Astrocyte (in vitro differentiated cells and primary cell): ENCODE measurements at regions not wholly inside any gene's neighbourhood (a gene's known extent, or its start where the extent isn't known, plus 50 kb on each side); places are given as distances from the start of the nearest gene placed in this dataset.
A peak's percentile ranks its signal among the peaks of the same experiment; 100 is the strongest.

Experiments
- DNase-seq: peaks from one replicate; pipeline ENCODE4 v3.0.0-alpha.2; 2010; ENCODE audit warnings: low read depth
- FAIRE-seq: peaks from 2 replicates; lab custom pipeline; 2011; peaks lifted over from hg19 to GRCh38; lab: Jason Lieb, UNC
- H2AFZ ChIP-seq: 2 replicates; pipeline ENCODE4 v1.6.0; 2012; ENCODE audit warnings: low read depth, low read length, inconsistent platforms
- H3K27ac ChIP-seq: 2 replicates; pipeline ENCODE4 v1.5.1; 2011; ENCODE audit warnings: low read depth, low read length, inconsistent platforms
- H3K27me3 ChIP-seq: 2 replicates; pipeline ENCODE4 v1.6.0; 2011; ENCODE audit warnings: low read length, inconsistent platforms; ENCODE audit not compliant: insufficient read depth
- H3K36me3 ChIP-seq: 2 replicates; pipeline ENCODE4 v1.5.1; 2011; ENCODE audit warnings: low read length, inconsistent platforms; ENCODE audit not compliant: insufficient read depth
- H3K4me1 ChIP-seq: 2 replicates; pipeline ENCODE4 v1.5.1; 2011; ENCODE audit warnings: low read length, inconsistent platforms; ENCODE audit not compliant: insufficient read depth
- H3K4me2 ChIP-seq: 2 replicates; pipeline ENCODE4 v1.6.0; 2012; ENCODE audit warnings: low read length, inconsistent platforms
- H3K4me3 ChIP-seq: 2 replicates; pipeline ENCODE4 v1.5.1; 2011; ENCODE audit warnings: low read depth, mild to moderate bottlenecking, low read length, inconsistent platforms; ENCODE audit not compliant: insufficient read depth
- H3K79me2 ChIP-seq: 2 replicates; pipeline ENCODE4 v1.6.0; 2012; ENCODE audit warnings: mild to moderate bottlenecking, low read length, inconsistent platforms; ENCODE audit not compliant: insufficient read depth
- H3K9ac ChIP-seq: 2 replicates; pipeline ENCODE4 v1.6.0; 2012; ENCODE audit warnings: mild to moderate bottlenecking, low read length, inconsistent platforms
- H3K9me3 ChIP-seq: 2 replicates; pipeline ENCODE4 v1.5.1; 2012; ENCODE audit warnings: low read depth, mild to moderate bottlenecking, low read length, inconsistent platforms; ENCODE audit not compliant: insufficient read depth
- H4K20me1 ChIP-seq: 2 replicates; pipeline ENCODE4 v1.6.0; 2012; ENCODE audit warnings: low read length, inconsistent platforms; ENCODE audit not compliant: insufficient read depth
- H3K27ac Mint-ChIP-seq: one replicate; pipeline ENCODE4 v1.8.0; 2021; ENCODE audit warnings: mild to moderate bottlenecking, mixed read lengths; ENCODE audit not compliant: unreplicated experiment
- H3K27me3 Mint-ChIP-seq: one replicate; pipeline ENCODE4 v1.8.0; 2021; ENCODE audit warnings: low read depth, mixed read lengths; ENCODE audit not compliant: unreplicated experiment
- H3K36me3 Mint-ChIP-seq: one replicate; pipeline ENCODE4 v1.8.0; 2021; ENCODE audit warnings: low read depth, mixed read lengths; ENCODE audit not compliant: unreplicated experiment
- H3K4me1 Mint-ChIP-seq: one replicate; pipeline ENCODE4 v1.8.0; 2021; ENCODE audit warnings: low read depth, mixed read lengths; ENCODE audit not compliant: unreplicated experiment
- H3K4me3 Mint-ChIP-seq: one replicate; pipeline ENCODE4 v1.8.0; 2021; ENCODE audit warnings: mild to moderate bottlenecking, moderate library complexity, mixed read lengths; ENCODE audit not compliant: unreplicated experiment
- H3K9me3 Mint-ChIP-seq: one replicate; pipeline ENCODE4 v1.8.0; 2021; ENCODE audit warnings: mild to moderate bottlenecking, mixed read lengths; ENCODE audit not compliant: unreplicated experiment
- EZH2 ChIP-seq: IDR thresholded peaks from 2 replicates; pipeline ENCODE4 v1.6.1; 2012; ENCODE audit warnings: mild to moderate bottlenecking, low read length, inconsistent platforms; ENCODE audit not compliant: insufficient read depth
- TF ChIP-seq, protein P1 (sequence below): IDR thresholded peaks from 2 replicates; pipeline ENCODE4 v1.5.1; 2011; ENCODE audit warnings: low read depth, mild to moderate bottlenecking, inconsistent platforms, low read length, moderate library complexity; ENCODE audit not compliant: insufficient read depth

DNA sequence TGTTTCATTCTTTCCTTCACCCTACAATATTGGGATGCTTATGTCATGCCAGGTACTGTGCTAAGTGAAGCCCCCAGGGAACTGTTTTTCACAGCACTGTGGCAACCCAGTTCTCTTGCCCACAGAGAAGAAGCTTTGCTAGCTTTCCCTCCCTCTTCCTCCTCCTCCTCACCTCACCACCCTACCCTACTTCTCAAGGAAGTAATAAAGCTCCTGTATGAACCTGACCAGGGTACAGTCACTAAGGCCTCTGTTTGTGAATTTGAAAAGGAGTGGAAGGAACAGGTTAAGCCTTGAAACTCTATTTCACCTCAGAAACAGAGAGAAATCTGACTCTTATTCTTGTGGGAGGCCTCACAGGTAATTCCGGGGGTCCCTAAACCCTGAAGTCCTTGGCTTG is 219.4 kb upstream of the RADX start:
- Histone ChIP-seq H3K4me1 (no peaks in the 10 kb centered on the region), H3K27me3 (no peaks in the 10 kb centered on the region), H3K36me3 (no peaks in the 10 kb centered on the region), H3K4me2 (no peak overlapping the region), H3K27ac (no peak overlapping the region), H2AFZ (no peak overlapping the region), H3K4me3 (no peak overlapping the region), H4K20me1 (no peaks in the 10 kb centered on the region), H3K79me2 (no peaks in the 10 kb centered on the region), H3K9me3 (no peaks in the 10 kb centered on the region), H3K9ac (no peak overlapping the region)
- H3K27ac Mint-ChIP-seq = no peak overlapping the region
- no peak overlapping the region for H3K4me3 Mint-ChIP-seq
- no peaks in the 10 kb centered on the region for H3K4me1 Mint-ChIP-seq
- H3K9me3 Mint-ChIP-seq = no peaks in the 10 kb centered on the region
- FAIRE-seq (no peak), DNase-seq (no peak)
- no peaks in the 10 kb centered on the region for H3K36me3 Mint-ChIP-seq
- TF ChIP-seq, protein P1, sequence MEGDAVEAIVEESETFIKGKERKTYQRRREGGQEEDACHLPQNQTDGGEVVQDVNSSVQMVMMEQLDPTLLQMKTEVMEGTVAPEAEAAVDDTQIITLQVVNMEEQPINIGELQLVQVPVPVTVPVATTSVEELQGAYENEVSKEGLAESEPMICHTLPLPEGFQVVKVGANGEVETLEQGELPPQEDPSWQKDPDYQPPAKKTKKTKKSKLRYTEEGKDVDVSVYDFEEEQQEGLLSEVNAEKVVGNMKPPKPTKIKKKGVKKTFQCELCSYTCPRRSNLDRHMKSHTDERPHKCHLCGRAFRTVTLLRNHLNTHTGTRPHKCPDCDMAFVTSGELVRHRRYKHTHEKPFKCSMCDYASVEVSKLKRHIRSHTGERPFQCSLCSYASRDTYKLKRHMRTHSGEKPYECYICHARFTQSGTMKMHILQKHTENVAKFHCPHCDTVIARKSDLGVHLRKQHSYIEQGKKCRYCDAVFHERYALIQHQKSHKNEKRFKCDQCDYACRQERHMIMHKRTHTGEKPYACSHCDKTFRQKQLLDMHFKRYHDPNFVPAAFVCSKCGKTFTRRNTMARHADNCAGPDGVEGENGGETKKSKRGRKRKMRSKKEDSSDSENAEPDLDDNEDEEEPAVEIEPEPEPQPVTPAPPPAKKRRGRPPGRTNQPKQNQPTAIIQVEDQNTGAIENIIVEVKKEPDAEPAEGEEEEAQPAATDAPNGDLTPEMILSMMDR = no peak
- TF ChIP-seq EZH2 = no peak
- no peaks in the 10 kb centered on the region for H3K27me3 Mint-ChIP-seq

DNA sequence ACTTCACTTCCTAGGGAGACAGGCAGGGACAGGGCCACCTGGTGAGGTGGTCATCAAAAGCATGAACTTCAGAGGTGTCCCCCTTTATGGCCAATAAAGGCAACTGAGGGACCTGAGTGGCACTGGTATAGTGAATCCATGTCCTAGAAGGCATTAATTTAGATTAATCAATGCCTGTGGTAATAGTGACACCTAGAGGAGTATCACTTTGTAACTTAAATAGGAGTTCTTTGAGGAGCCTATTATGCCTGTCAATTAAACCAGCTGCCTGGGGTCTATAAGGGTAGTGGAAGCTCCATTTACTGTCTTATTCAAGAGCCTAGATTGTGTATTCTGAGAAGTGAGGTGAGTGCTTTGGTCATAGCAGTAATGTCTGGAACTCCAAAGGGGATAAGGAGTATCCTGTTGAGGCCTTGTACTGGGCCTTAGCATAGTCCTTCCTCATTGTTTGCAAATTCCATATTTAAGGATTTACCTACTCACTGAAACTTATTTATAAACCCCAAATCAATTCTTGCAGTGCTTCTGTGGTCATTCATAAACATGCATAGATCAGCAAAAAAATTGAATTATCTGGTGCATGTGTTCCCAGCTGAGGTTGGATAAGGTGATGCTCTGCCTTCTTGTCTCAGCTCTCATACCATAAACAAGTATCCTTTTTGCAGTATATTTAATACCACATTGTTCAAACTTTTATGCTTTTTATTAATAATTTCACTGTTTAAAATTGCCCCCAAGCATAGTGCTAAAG is 213.8 kb upstream of the RADX start:
- H3K4me3 Mint-ChIP-seq = no peak overlapping the region
- H3K9me3 Mint-ChIP-seq = no peaks in the 10 kb centered on the region
- H3K27ac Mint-ChIP-seq = no peak overlapping the region
- TF ChIP-seq, protein P1 = peak; percentile 23
- no peak for TF ChIP-seq EZH2
- H4K20me1 ChIP-seq = no peaks in the 10 kb centered on the region
- no peaks in the 10 kb centered on the region for H3K9me3 ChIP-seq
- no peak overlapping the region for H3K27ac ChIP-seq
- no peaks in the 10 kb centered on the region for H3K36me3 ChIP-seq
- no peak overlapping the region for H3K4me3 ChIP-seq
- no peak overlapping the region for H2AFZ ChIP-seq
- H3K9ac ChIP-seq = no peak overlapping the region
- no peaks in the 10 kb centered on the region for H3K27me3 Mint-ChIP-seq
- no peak for DNase-seq
- peak; percentile 76 for FAIRE-seq
- H3K4me1 Mint-ChIP-seq = no peaks in the 10 kb centered on the region
- H3K4me2 ChIP-seq = no peak overlapping the region
- H3K4me1 ChIP-seq = no peaks in the 10 kb centered on the region
- H3K27me3 ChIP-seq = no peaks in the 10 kb centered on the region
- H3K36me3 Mint-ChIP-seq = no peaks in the 10 kb centered on the region
- H3K79me2 ChIP-seq = no peaks in the 10 kb centered on the region

DNA sequence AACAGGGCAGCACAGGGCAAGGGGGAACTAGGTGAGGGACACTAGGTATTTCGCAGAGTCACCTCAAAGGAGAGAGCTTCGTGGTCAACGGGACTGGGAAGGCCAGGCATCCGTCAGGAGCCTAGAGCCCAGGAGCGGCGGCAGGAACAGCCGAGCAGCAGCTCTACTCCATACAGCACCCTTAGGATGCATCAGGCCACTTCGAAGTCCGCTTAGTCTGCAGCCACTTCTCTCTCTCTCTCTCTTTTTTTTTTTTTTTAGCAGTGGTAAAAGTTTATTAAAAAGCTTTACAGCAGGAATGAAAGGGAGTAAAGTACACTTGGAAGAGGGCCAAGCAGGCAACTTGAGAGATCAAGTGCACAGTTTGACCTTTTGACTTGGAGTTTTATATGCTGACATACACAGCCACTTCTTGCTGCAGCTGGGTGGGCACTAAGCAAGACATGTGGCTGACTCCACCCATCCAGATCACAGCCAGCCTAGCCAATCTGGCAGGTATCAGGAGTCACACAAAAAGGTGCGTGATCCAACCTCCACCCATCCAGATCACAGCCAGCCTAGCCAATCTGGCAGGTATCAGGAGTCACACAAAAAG is 209.7 kb upstream of the RADX start:
- Histone ChIP-seq H3K4me2 (no peak overlapping the region), H3K36me3 (no peaks in the 10 kb centered on the region), H3K9ac (no peak overlapping the region), H3K4me1 (no peaks in the 10 kb centered on the region), H3K79me2 (no peaks in the 10 kb centered on the region), H3K27me3 (no peaks in the 10 kb centered on the region), H4K20me1 (no peaks in the 10 kb centered on the region), H3K4me3 (no peak overlapping the region), H3K27ac (no peak overlapping the region), H3K9me3 (no peaks in the 10 kb centered on the region), H2AFZ (no peak overlapping the region)
- no peak for TF ChIP-seq EZH2
- TF ChIP-seq, protein P1 = no peak
- DNase-seq (no peak), FAIRE-seq (no peak)
- no peaks in the 10 kb centered on the region for H3K36me3 Mint-ChIP-seq
- H3K27ac Mint-ChIP-seq = no peak overlapping the region
- no peaks in the 10 kb centered on the region for H3K9me3 Mint-ChIP-seq
- H3K4me3 Mint-ChIP-seq = no peak overlapping the region
- no peaks in the 10 kb centered on the region for H3K4me1 Mint-ChIP-seq
- H3K27me3 Mint-ChIP-seq = no peaks in the 10 kb centered on the region
